SK-N-SH (cell line): ENCODE measurements at regions not wholly inside any gene's neighbourhood (a gene's known extent, or its start where the extent isn't known, plus 50 kb on each side); places are given as distances from the start of the nearest gene placed in this dataset.

Experiments used
- CTCF ChIA-PET: fragments of 300-600, 350-600 bp; formaldehyde crosslinking; extraction: SDS; loops from one replicate; lab custom pipeline; 2021; lab: Yijun Ruan, JAX
- POLR2A ChIA-PET: fragments of 350-600 bp; sonication (Branson Sonifier 250); formaldehyde crosslinking; extraction: SDS; loops from one replicate; lab custom pipeline; 2020; ENCODE audit warnings: antibody characterized with exemption, inconsistent platforms; lab: Yijun Ruan, JAX
- DNase-seq: peaks from one replicate; pipeline ENCODE4 v3.0.0; 2012
- H2AFZ ChIP-seq: fragments of 200-600 bp; sonication (generic); 2 replicates; pipeline ENCODE4 v1.8.1; 2016; ENCODE audit warnings: antibody characterized with exemption, mild to moderate bottlenecking, low read depth
- H3F3A ChIP-seq: fragments of 200-600 bp; sonication (generic); replicated peaks from 2 replicates; pipeline ENCODE3; 2016; ENCODE audit warnings: antibody characterized with exemption, mild to moderate bottlenecking; ENCODE audit not compliant: insufficient read depth
- H3K27ac ChIP-seq, 2 experiments: fragments of 200-500 bp in 1 of 2; fragments of 200-600 bp in 1 of 2; sonication (Bioruptor generic) in 1 of 2; sonication (generic), shearing (Covaris generic) in 1 of 2; 2 replicates each; pipeline versions ENCODE4 v1.5.1 to v1.6.1; 2014 to 2016; ENCODE audit warnings: low read depth in 2 of 2, inconsistent platforms in 1 of 2, low read length in 1 of 2, mild to moderate bottlenecking in 1 of 2, mixed read lengths in 1 of 2
- H3K27me3 ChIP-seq: fragments of 200-600 bp; sonication (generic), shearing (Covaris generic); 2 replicates; pipeline ENCODE4 v1.6.1; 2016; ENCODE audit warnings: mixed run types; ENCODE audit not compliant: insufficient read depth
- H3K36me3 ChIP-seq, 2 experiments: fragments of 200-500 bp in 1 of 2; fragments of 200-600 bp in 1 of 2; sonication (Bioruptor generic) in 1 of 2; sonication (generic) in 1 of 2; replicated peaks in 1 of 2; 2 replicates each; pipeline versions ENCODE3 to v1.5.1; 2014 to 2016; ENCODE audit warnings: low read length in 1 of 2, mild to moderate bottlenecking in 1 of 2; ENCODE audit not compliant: insufficient read depth in 2 of 2, control insufficient read depth in 1 of 2
- H3K4me1 ChIP-seq, 2 experiments: fragments of 200-500 bp in 1 of 2; fragments of 200-600 bp in 1 of 2; sonication (Bioruptor generic) in 1 of 2; sonication (generic), shearing (Covaris generic) in 1 of 2; 2 replicates each; pipeline versions ENCODE4 v1.5.1 to v1.6.1; 2014 to 2016; ENCODE audit warnings: low read depth in 1 of 2, low read length in 1 of 2, mixed run types in 1 of 2; ENCODE audit not compliant: insufficient read depth in 2 of 2, control insufficient read depth in 1 of 2
- H3K4me2 ChIP-seq: fragments of 200-600 bp; sonication (generic), shearing (Covaris generic); 2 replicates; pipeline ENCODE4 v1.6.1; 2017; ENCODE audit warnings: mixed run types
- H3K4me3 ChIP-seq, 2 experiments: fragments of 200-500 bp in 1 of 2; fragments of 200-600 bp in 1 of 2; sonication (Bioruptor generic) in 1 of 2; sonication (generic), shearing (Covaris generic) in 1 of 2; 2 replicates each; pipeline versions ENCODE4 v1.5.1 to v1.8.1; 2014 to 2016; ENCODE audit warnings: low read depth in 2 of 2, inconsistent platforms in 1 of 2, low read length in 1 of 2, mild to moderate bottlenecking in 1 of 2, mixed read lengths in 1 of 2, moderate library complexity in 1 of 2
- H3K79me2 ChIP-seq: fragments of 200-600 bp; sonication (generic); 2 replicates; pipeline ENCODE4 v1.8.1; 2017; ENCODE audit warnings: mild to moderate bottlenecking; ENCODE audit not compliant: insufficient read depth
- H3K9ac ChIP-seq: fragments of 200-600 bp; sonication (generic); 2 replicates; pipeline ENCODE4 v1.6.1; 2017; ENCODE audit warnings: mixed run types
- H3K9me2 ChIP-seq: fragments of 200-600 bp; sonication (generic); 2 replicates; pipeline ENCODE4 v1.6.1; 2017; ENCODE audit warnings: mixed run types
- H3K9me3 ChIP-seq: fragments of 200-600 bp; sonication (generic); 2 replicates; pipeline ENCODE4 v1.6.1; 2017; ENCODE audit warnings: mixed run types, mild to moderate bottlenecking, moderate library complexity
- H4K20me1 ChIP-seq: fragments of 200-600 bp; sonication (generic); 2 replicates; pipeline ENCODE4 v1.6.1; 2017; ENCODE audit warnings: mild to moderate bottlenecking, mixed run types; ENCODE audit not compliant: insufficient read depth
- CHD2 ChIP-seq: fragments of 150-350 bp; IDR thresholded peaks from 2 replicates; pipeline ENCODE4 v1.6.1; 2018; ENCODE audit warnings: low read length; ENCODE audit not compliant: partially characterized antibody
- ELF1 ChIP-seq: IDR thresholded peaks from 2 replicates; pipeline ENCODE4 v1.4.0; 2012
- EZH2phosphoT487 ChIP-seq: fragments of 200-600 bp; sonication (generic); IDR thresholded peaks from 2 replicates; pipeline ENCODE4 v1.6.1; 2017; ENCODE audit warnings: low read depth, mixed run types, mild to moderate bottlenecking, antibody characterized with exemption, moderate library complexity, borderline replicate concordance
- FOSL2 ChIP-seq: IDR thresholded peaks from 2 replicates; pipeline ENCODE4 v1.4.0; 2012; ENCODE audit warnings: low read depth, mild to moderate bottlenecking, moderate library complexity, borderline replicate concordance
- FOXJ3 ChIP-seq: sonication (generic); formaldehyde crosslinking; IDR thresholded peaks from 2 replicates; pipeline ENCODE4 v1.5.1; 2020; ENCODE audit warnings: mild to moderate bottlenecking, missing genetic modification reagents
- GABPA ChIP-seq: IDR thresholded peaks from 2 replicates; pipeline ENCODE4 v1.4.0; 2012; ENCODE audit warnings: low read depth, mild to moderate bottlenecking
- GATA2 ChIP-seq: sonication (generic); formaldehyde crosslinking; IDR thresholded peaks from 2 replicates; pipeline ENCODE4 v1.5.0; 2020; ENCODE audit warnings: mild to moderate bottlenecking, missing genetic modification reagents
- JUND ChIP-seq: IDR thresholded peaks from 2 replicates; pipeline ENCODE4 v1.4.0; 2012
- MEF2A ChIP-seq: IDR thresholded peaks from 2 replicates; pipeline ENCODE4 v1.4.0; 2012; ENCODE audit warnings: low read depth, borderline replicate concordance
- NFIC ChIP-seq: IDR thresholded peaks from 2 replicates; pipeline ENCODE4 v1.4.0; 2012; ENCODE audit warnings: borderline replicate concordance
- NRF1 ChIP-seq: IDR thresholded peaks from 2 replicates; pipeline ENCODE4 v1.6.1; 2012; ENCODE audit warnings: low read depth, mild to moderate bottlenecking, low read length
- POLR2AphosphoS5 ChIP-seq: IDR thresholded peaks from 2 replicates; pipeline ENCODE4 v1.6.1; 2012; ENCODE audit warnings: low read depth, low read length
- RCOR1 ChIP-seq: fragments of 150-350 bp; IDR thresholded peaks from 2 replicates; pipeline ENCODE4 v1.6.1; 2017; ENCODE audit warnings: antibody characterized with exemption, low read length
- RFX5 ChIP-seq: IDR thresholded peaks from 2 replicates; pipeline ENCODE4 v1.6.1; 2012; ENCODE audit warnings: mild to moderate bottlenecking, improper control_type of control experiment, low read length
- RXRA ChIP-seq: IDR thresholded peaks from 2 replicates; pipeline ENCODE4 v1.4.0; 2012; ENCODE audit warnings: low read depth, mild to moderate bottlenecking, borderline replicate concordance
- SIN3A ChIP-seq: IDR thresholded peaks from 2 replicates; pipeline ENCODE4 v1.6.1; 2012; ENCODE audit warnings: low read depth, mild to moderate bottlenecking, low read length, moderate library complexity, borderline replicate concordance
- SMC3 ChIP-seq: IDR thresholded peaks from 2 replicates; pipeline ENCODE4 v1.6.1; 2012; ENCODE audit warnings: low read depth, low read length, improper control_type of control experiment
- YY1 ChIP-seq: IDR thresholded peaks from 2 replicates; pipeline ENCODE4 v1.4.0; 2012; ENCODE audit warnings: low read depth, mild to moderate bottlenecking
- WGBS: methylation state at CpG from one replicate; pipeline ENCODE4 v1.1.6; 2017; ENCODE audit warnings: low lambda C conversion rate; 5-methylcytosine and 5-hydroxymethylcytosine counted together
- TF ChIP-seq, protein P1 (sequence below): IDR thresholded peaks from 2 replicates; pipeline ENCODE4 v1.4.0; 2012; ENCODE audit warnings: low read depth, borderline replicate concordance
- TF ChIP-seq, protein P2 (sequence below): IDR thresholded peaks from 2 replicates; pipeline ENCODE4 v1.4.0; 2012; ENCODE audit warnings: low read depth, borderline replicate concordance
- TF ChIP-seq, protein P3 (sequence below): IDR thresholded peaks from 2 replicates; pipeline ENCODE4 v1.4.0; 2012; ENCODE audit warnings: low read depth

- no peak for TF ChIP-seq FOSL2
- TF ChIP-seq, protein P1, sequence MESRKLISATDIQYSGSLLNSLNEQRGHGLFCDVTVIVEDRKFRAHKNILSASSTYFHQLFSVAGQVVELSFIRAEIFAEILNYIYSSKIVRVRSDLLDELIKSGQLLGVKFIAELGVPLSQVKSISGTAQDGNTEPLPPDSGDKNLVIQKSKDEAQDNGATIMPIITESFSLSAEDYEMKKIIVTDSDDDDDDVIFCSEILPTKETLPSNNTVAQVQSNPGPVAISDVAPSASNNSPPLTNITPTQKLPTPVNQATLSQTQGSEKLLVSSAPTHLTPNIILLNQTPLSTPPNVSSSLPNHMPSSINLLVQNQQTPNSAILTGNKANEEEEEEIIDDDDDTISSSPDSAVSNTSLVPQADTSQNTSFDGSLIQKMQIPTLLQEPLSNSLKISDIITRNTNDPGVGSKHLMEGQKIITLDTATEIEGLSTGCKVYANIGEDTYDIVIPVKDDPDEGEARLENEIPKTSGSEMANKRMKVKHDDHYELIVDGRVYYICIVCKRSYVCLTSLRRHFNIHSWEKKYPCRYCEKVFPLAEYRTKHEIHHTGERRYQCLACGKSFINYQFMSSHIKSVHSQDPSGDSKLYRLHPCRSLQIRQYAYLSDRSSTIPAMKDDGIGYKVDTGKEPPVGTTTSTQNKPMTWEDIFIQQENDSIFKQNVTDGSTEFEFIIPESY, result no peak
- TF ChIP-seq GABPA, result no peak
- TF ChIP-seq SIN3A, result no peak
- TF ChIP-seq, protein P2, sequence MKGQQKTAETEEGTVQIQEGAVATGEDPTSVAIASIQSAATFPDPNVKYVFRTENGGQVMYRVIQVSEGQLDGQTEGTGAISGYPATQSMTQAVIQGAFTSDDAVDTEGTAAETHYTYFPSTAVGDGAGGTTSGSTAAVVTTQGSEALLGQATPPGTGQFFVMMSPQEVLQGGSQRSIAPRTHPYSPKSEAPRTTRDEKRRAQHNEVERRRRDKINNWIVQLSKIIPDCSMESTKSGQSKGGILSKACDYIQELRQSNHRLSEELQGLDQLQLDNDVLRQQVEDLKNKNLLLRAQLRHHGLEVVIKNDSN, result no peak
- TF ChIP-seq RCOR1, result no peak
- TF ChIP-seq, all 33 proteins: peak for 0
These were observed 182.3 kb downstream of the IRX2 start (continued) for GRCh38 chr5:2569176-2569575.

GRCh38 chr5:2566284-2566683 is 185.2 kb downstream of the IRX2 start:
- TF ChIP-seq RXRA, result no peak
- TF ChIP-seq MEF2A, result no peak
- no peak for TF ChIP-seq CHD2
- no peak for TF ChIP-seq NRF1
- no peak for TF ChIP-seq RFX5
- TF ChIP-seq NFIC, result no peak
- no peak for TF ChIP-seq GABPA
- TF ChIP-seq, protein P3, sequence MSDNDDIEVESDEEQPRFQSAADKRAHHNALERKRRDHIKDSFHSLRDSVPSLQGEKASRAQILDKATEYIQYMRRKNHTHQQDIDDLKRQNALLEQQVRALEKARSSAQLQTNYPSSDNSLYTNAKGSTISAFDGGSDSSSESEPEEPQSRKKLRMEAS, result no peak
- TF ChIP-seq FOXJ3 (CRISPR knock-in tag), result no peak
- TF ChIP-seq RCOR1, result no peak
- no peak for TF ChIP-seq GATA2
- TF ChIP-seq JUND, result no peak
- TF ChIP-seq ELF1, result no peak
- no peak for TF ChIP-seq FOSL2
- TF ChIP-seq, protein P2, result no peak
- no peak for TF ChIP-seq SMC3
- TF ChIP-seq EZH2phosphoT487, result no peak
- TF ChIP-seq POLR2AphosphoS5, result no peak
- no peak for TF ChIP-seq YY1

More at GRCh38 chr5:2566284-2566683, 185.2 kb downstream of the IRX2 start:
- no peaks in the 10 kb centered on the region for H3K9me3 ChIP-seq
- no peaks in the 10 kb centered on the region for H3K27me3 ChIP-seq
- under 1% methylated on average over 3 of the region's 3 CpGs for WGBS
- no peak overlapping the region for H3K27ac ChIP-seq
- H4K20me1 ChIP-seq, result no peaks in the 10 kb centered on the region
- ChIA-PET POLR2A (no interaction called here), CTCF (no interaction called here)
- no peaks in the 10 kb centered on the region for H3K4me1 ChIP-seq
- H3K4me2 ChIP-seq, result no peak overlapping the region
- DNase-seq, result no peak
- H3K36me3 ChIP-seq, result no peaks in the 10 kb centered on the region
- no peak overlapping the region for H3K4me3 ChIP-seq
- no peaks in the 10 kb centered on the region for H3K9me2 ChIP-seq
- H3F3A ChIP-seq, result no peaks in the 10 kb centered on the region
- H3K9ac ChIP-seq, result no peak overlapping the region
- H3K79me2 ChIP-seq, result no peaks in the 10 kb centered on the region
- no peak overlapping the region for H2AFZ ChIP-seq
